ENCODE measurements at regions not wholly inside any gene's neighbourhood (a gene's known extent, or its start where the extent isn't known, plus 50 kb on each side); places are given as distances from the start of the nearest gene placed in this dataset.

DNA sequence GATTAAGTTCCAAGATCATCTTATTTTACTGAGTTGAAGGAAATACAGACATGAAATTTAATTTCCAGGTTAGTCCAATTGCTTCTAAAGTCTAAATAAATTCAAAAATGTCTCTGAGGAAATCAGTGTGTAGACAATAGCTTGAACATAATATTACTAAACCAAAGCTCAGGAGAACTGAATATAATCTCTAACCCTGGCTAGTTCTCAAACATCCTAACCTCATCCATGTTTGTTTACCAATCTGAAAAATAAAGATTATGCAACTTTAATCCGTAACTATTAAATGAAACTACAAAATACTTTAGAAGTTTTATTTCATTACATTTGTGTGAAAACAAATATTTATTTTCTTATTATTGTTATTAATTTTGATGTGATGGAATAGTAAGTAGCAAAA, 387.2 kb downstream of the TBC1D32 start:
- no peaks in the 10 kb centered on the region for H4K20me1 ChIP-seq (ENCODE audit: control insufficient read depth, extremely low read depth, insufficient read depth, low read length)
- no peaks in the 10 kb centered on the region for H3K9me3 ChIP-seq (ENCODE audit: control insufficient read depth, low read depth, low read length)
- H3K36me3 ChIP-seq (ENCODE audit: control insufficient read depth in 2 of 2, extremely low read depth in 1 of 2, insufficient read depth in 2 of 2, low read length in 2 of 2), result no peaks in the 10 kb centered on the region
- H3K4me1 ChIP-seq (ENCODE audit: control insufficient read depth, extremely low read depth, insufficient read depth, low read length), result no peaks in the 10 kb centered on the region
- no peaks in the 10 kb centered on the region for H3K79me2 ChIP-seq (ENCODE audit: control insufficient read depth, insufficient read depth, low read length)
- no peak for FAIRE-seq
- no peak overlapping the region for H3K4me3 ChIP-seq (ENCODE audit: control insufficient read depth in 2 of 3, extremely low read depth in 1 of 3, insufficient read depth in 2 of 3, low read depth in 1 of 3, low read length in 3 of 3)
- no peak overlapping the region for H3K9ac ChIP-seq (ENCODE audit: control insufficient read depth, extremely low read depth, insufficient read depth, low read length)
- no peak overlapping the region for H2AFZ ChIP-seq (ENCODE audit: control insufficient read depth, low read length)
- no peak overlapping the region for H3K4me2 ChIP-seq (ENCODE audit: control insufficient read depth, extremely low read depth, insufficient read depth, low read depth, low read length)
- H3K27me3 ChIP-seq (ENCODE audit: control insufficient read depth, extremely low read depth, insufficient read depth, low read length), result no peaks in the 10 kb centered on the region
- dilution Hi-C loops (cut with MboI; ENCODE audit: extremely low pct_ligation_motif_present, low sequenced_read_pairs), result no loop called here
- TF ChIP-seq, protein P1, sequence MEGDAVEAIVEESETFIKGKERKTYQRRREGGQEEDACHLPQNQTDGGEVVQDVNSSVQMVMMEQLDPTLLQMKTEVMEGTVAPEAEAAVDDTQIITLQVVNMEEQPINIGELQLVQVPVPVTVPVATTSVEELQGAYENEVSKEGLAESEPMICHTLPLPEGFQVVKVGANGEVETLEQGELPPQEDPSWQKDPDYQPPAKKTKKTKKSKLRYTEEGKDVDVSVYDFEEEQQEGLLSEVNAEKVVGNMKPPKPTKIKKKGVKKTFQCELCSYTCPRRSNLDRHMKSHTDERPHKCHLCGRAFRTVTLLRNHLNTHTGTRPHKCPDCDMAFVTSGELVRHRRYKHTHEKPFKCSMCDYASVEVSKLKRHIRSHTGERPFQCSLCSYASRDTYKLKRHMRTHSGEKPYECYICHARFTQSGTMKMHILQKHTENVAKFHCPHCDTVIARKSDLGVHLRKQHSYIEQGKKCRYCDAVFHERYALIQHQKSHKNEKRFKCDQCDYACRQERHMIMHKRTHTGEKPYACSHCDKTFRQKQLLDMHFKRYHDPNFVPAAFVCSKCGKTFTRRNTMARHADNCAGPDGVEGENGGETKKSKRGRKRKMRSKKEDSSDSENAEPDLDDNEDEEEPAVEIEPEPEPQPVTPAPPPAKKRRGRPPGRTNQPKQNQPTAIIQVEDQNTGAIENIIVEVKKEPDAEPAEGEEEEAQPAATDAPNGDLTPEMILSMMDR (optimal IDR thresholded peaks at IDR 0.05 in 1 of 3, IDR thresholded peaks at IDR 0.05 in 1 of 3, conservative IDR thresholded peaks at IDR 0.05 in 1 of 3; ENCODE audit: extremely low read depth in 1 of 3, insufficient read depth in 2 of 3, low read length in 3 of 3), result no peak
- no peaks in the 10 kb centered on the region for H3K9me1 ChIP-seq (ENCODE audit: control insufficient read depth, extremely low read depth, insufficient read depth, low read length)
- H3K27ac ChIP-seq (ENCODE audit: control insufficient read depth, insufficient read depth, low read length), result no peak overlapping the region
- no peak for DNase-seq (ENCODE audit: low read depth, low spot score)

DNA sequence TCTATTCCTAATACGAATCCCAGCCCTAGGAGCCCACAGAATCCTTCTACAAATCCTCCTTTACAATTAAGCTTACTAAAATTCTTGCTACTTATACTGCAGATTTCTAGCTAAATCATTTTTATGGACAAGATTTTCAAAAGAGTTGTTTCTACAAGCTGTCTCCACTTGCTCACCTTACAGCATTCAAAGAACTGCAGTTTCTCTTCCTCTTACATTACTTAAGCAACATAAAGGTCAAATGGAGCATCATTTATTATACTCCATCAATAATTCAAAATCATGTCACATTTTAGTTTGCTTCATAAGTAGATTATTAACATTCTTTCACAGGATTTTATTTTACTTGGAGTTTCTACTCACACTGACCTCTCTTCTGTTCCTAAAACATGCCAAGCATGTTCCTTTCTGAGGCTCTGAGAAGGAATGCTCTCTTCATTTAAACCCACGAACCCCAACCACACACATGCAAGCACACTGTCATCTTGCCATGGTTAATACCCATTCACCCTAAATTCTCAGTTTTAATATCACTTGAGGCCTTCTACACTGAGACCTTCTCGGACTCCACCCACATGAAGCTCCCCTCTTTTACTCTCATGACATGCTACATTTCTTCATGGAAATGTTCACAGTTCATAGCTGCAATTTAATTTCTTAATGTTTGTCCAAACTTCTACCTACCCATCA, 388.2 kb downstream of the TBC1D32 start:
- TF ChIP-seq, protein P1 (optimal IDR thresholded peaks at IDR 0.05 in 1 of 3, IDR thresholded peaks at IDR 0.05 in 1 of 3, conservative IDR thresholded peaks at IDR 0.05 in 1 of 3; ENCODE audit: extremely low read depth in 1 of 3, insufficient read depth in 2 of 3, low read length in 3 of 3), result no peak
- no peak for TF ChIP-seq EZH2 (IDR thresholded peaks at IDR 0.05; ENCODE audit: low read length)
- no peak overlapping the region for H3K9ac ChIP-seq (ENCODE audit: control insufficient read depth, extremely low read depth, insufficient read depth, low read length)
- no peaks in the 10 kb centered on the region for H3K9me3 ChIP-seq (ENCODE audit: control insufficient read depth, low read depth, low read length)
- DNase-seq (ENCODE audit: low read depth, low spot score) (no peak), FAIRE-seq (no peak)
- no peaks in the 10 kb centered on the region for H3K9me1 ChIP-seq (ENCODE audit: control insufficient read depth, extremely low read depth, insufficient read depth, low read length)
- H3K36me3 ChIP-seq (ENCODE audit: control insufficient read depth in 2 of 2, extremely low read depth in 1 of 2, insufficient read depth in 2 of 2, low read length in 2 of 2), result no peaks in the 10 kb centered on the region
- no peak overlapping the region for H3K4me2 ChIP-seq (ENCODE audit: control insufficient read depth, extremely low read depth, insufficient read depth, low read depth, low read length)
- H3K27me3 ChIP-seq (ENCODE audit: control insufficient read depth, extremely low read depth, insufficient read depth, low read length), result no peaks in the 10 kb centered on the region
- H2AFZ ChIP-seq (ENCODE audit: control insufficient read depth, low read length), result no peak overlapping the region
- no peak overlapping the region for H3K27ac ChIP-seq (ENCODE audit: control insufficient read depth, insufficient read depth, low read length)
- no peaks in the 10 kb centered on the region for H4K20me1 ChIP-seq (ENCODE audit: control insufficient read depth, extremely low read depth, insufficient read depth, low read length)
- dilution Hi-C loops (cut with MboI; ENCODE audit: extremely low pct_ligation_motif_present, low sequenced_read_pairs), result no loop called here
- H3K4me3 ChIP-seq (ENCODE audit: control insufficient read depth in 2 of 3, extremely low read depth in 1 of 3, insufficient read depth in 2 of 3, low read depth in 1 of 3, low read length in 3 of 3), result no peak overlapping the region
- H3K4me1 ChIP-seq (ENCODE audit: control insufficient read depth, extremely low read depth, insufficient read depth, low read length), result no peaks in the 10 kb centered on the region
- no peaks in the 10 kb centered on the region for H3K79me2 ChIP-seq (ENCODE audit: control insufficient read depth, insufficient read depth, low read length)

Data from keratinocyte (primary cell).